BLaER1 treated with 17β-estradiol and CSF1 and Interleukin-3, amounts not matched to agents 10 nM and 100 nM (cell line): ENCODE measurements at regions not wholly inside any gene's neighbourhood (a gene's known extent, or its start where the extent isn't known, plus 50 kb on each side); places are given as distances from the start of the nearest gene placed in this dataset.
A peak's percentile ranks its signal among the peaks of the same experiment; 100 is the strongest.

Experiments used
- H3K27ac ChIP-seq, 11 experiments: shearing (Covaris generic); formaldehyde crosslinking; 2 replicates each; pipeline ENCODE4 v1.8.1; 2022
- H3K27me3 ChIP-seq, 11 experiments: shearing (Covaris generic); formaldehyde crosslinking; 2 replicates each; pipeline ENCODE4 v1.8.1; 2022
- H3K36me3 ChIP-seq, 11 experiments: shearing (Covaris generic); formaldehyde crosslinking; 2 replicates each; pipeline ENCODE4 v1.8.1; 2022
- H3K4me1 ChIP-seq, 10 experiments: shearing (Covaris generic); formaldehyde crosslinking; 2 replicates each; pipeline ENCODE4 v1.8.1; 2022
- H3K4me2 ChIP-seq, 11 experiments: shearing (Covaris generic); formaldehyde crosslinking; 2 replicates each; pipeline ENCODE4 v1.8.1; 2022
- H3K4me3 ChIP-seq, 10 experiments: shearing (Covaris generic); formaldehyde crosslinking; 2 replicates each; pipeline ENCODE4 v1.8.1; 2022
- H3K9ac ChIP-seq, 11 experiments: shearing (Covaris generic); formaldehyde crosslinking; 2 replicates each; pipeline ENCODE4 v1.8.1; 2022
- H3K9me3 ChIP-seq, 11 experiments: shearing (Covaris generic); formaldehyde crosslinking; replicated peaks in 1 of 11; 2 replicates each; pipeline ENCODE4 v1.8.1; 2022
- H4K20me1 ChIP-seq, 11 experiments: shearing (Covaris generic); formaldehyde crosslinking; 2 replicates each; pipeline ENCODE4 v1.8.1; 2022
- Cebpa-rat ChIP-seq, 11 experiments: shearing (Covaris generic); IDR thresholded peaks; 2 replicates each; pipeline ENCODE4 v1.8.1; 2022

DNA sequence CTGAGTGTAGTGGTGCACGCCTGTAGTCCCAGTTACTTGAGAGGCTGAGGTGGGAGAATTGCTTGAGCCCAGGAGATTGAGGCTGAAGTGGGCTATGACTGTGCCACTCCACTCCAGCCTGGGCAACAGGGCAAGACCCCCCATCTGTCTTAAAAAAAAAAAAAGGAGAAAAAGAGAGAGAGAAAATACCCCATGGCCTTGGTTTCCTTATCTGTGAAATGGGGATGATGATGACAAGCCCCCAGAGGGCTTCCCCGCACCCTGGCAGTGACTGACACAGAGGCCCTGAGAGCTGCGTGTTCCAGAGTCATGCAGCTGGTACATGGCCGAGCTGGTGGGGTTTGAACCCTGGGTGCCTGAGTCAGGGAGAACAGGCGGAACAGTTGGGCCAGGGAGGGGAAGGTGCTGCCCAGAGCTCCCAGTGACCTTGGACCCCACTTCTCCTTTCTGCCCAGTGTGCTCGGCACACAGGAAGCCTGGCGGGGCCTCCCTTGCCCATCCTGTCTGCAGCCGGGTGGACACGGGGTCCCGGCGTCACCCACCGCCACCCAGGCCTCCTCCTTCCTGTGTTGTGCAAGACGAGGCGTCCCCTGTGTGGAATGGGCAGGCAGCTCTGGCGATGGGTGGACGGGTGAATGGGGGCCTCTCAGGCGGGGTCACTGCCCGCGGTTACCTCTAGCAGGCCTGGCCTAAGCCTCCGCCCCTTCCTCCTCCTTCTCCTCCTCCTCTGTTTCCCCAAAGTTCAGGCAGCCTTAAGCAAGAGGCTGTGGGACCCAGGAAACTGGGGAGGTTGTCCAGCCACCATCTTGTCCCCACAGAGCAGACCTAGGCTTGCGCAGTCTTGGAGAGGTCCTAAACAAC is 84.2 kb downstream of the CEBPB start:
- Histone ChIP-seq H3K4me1 (peaks cover 45 to 100% (median 85%) of the 10 kb centered on the region in 10 experiments), H4K20me1 (0 out of 22 replicates have a peak, but pooled peaks cover 0 to 3% (median 0%) of the 10 kb centered on the region in 11 experiments), H3K27ac (peak overlapping the region in 7 of 11 experiments; percentile 9 to 89 (median 76); a peak in 14 of 22 replicates), H3K36me3 (no peaks in the 10 kb centered on the region), H3K4me2 (peak overlapping the region in 10 of 11 experiments; percentile 28 to 97 (median 93); a peak in 20 of 22 replicates), H3K4me3 (peak overlapping the region in 3 of 10 experiments; percentile 2 to 18 (median 8); a peak in 3 of 20 replicates), H3K27me3 (peaks cover 0 to 17% (median 0%) of the 10 kb centered on the region in 11 experiments; a peak in 3 of 22 replicates), H3K9ac (peak overlapping the region in 6 of 11 experiments; percentile 37 to 74 (median 65); a peak in 10 of 22 replicates), H3K9me3 (no peaks in the 10 kb centered on the region)
- peak in 7 of 11 experiments; percentile 36 to 88 (median 62); a peak in 10 of 22 replicates for TF ChIP-seq Cebpa-rat (IDR thresholded peaks at IDR 0.05)

DNA sequence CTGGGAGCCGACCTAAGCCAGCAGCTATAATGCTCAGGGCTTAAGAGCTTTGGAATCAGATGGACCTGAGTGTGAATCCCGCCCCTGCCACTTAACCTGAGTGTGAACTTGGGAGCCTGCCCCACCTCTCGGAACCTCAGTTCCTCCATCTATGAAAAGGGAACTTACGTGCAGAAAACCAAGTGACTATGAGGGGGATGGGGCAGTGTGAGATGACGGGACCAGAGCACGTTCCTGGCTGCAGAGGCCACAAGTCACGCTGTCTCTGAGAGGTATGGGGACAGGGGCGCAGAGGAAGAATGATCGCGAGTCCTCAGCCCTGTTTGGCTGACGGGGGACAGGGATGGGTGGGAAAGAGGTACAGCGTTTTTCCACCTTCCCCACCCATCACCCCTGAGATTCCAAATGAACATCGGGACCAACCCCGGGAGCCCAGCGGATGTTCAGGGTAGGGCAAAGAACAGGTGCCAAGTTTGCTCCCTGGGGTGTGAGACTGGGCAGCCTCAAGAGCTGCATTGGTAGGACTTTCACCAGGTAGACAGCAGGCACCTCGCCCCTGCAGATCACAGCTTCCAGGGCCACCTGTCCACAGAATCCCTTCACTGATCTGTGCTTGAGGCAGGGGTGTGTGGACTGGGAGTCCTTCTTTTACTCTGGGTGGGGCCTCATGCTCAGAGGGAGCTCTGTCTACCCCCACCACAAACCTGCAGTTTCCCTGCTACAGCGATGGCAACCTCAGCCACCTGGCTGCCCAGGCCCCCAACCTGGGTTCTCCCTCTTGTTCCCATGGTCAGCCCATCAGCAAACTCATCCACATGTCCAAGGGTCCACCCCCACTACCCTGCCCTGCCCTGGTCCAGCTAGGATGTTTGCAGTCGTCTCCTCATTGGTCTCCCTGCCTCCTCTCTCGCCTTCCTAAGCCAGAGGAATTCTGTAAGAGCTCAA is 85.8 kb downstream of the CEBPB start:
- H3K9me3 ChIP-seq = no peaks in the 10 kb centered on the region
- no peaks in the 10 kb centered on the region for H3K36me3 ChIP-seq
- H4K20me1 ChIP-seq = 0 out of 22 replicates have a peak, but pooled peaks cover 0 to 3% (median 0%) of the 10 kb centered on the region in 11 experiments
- peak overlapping the region in 8 of 11 experiments; percentile 2 to 97 (median 94); a peak in 14 of 22 replicates for H3K4me2 ChIP-seq
- peaks cover 0 to 15% (median 0%) of the 10 kb centered on the region in 11 experiments; a peak in 3 of 22 replicates for H3K27me3 ChIP-seq
- peak overlapping the region in 6 of 11 experiments; percentile 54 to 89 (median 80); a peak in 10 of 22 replicates for H3K27ac ChIP-seq
- peak overlapping the region in 5 of 11 experiments; percentile 54 to 74 (median 71); a peak in 6 of 22 replicates for H3K9ac ChIP-seq
- H3K4me1 ChIP-seq = peaks cover 30 to 100% (median 69%) of the 10 kb centered on the region in 10 experiments
- TF ChIP-seq Cebpa-rat (IDR thresholded peaks at IDR 0.05) = no peak
- 0 out of 20 replicates have a peak overlapping the region, but pooled peaks of 1 of the 10 experiments have one; percentile 6 for H3K4me3 ChIP-seq

DNA sequence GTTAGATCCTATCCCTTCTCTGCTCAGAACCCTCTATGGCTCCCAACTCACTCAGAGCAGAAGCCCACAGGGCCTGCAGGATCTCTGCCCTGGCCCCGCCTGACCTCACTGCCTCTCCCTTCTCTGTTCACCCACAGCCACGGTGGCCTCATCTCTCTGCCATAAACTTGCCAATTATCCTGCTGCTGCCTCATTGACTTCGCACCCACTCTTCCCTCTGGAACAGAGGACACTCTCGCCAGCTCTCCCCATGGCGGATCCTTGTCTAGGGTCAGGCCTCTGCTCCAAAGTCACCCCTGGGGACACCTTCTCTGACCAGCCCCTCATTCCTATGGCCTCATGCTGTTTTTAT is 86.4 kb downstream of the CEBPB start:
- peak overlapping the region in 4 of 11 experiments; percentile 59 to 73 (median 66); a peak in 4 of 22 replicates for H3K9ac ChIP-seq

DNA sequence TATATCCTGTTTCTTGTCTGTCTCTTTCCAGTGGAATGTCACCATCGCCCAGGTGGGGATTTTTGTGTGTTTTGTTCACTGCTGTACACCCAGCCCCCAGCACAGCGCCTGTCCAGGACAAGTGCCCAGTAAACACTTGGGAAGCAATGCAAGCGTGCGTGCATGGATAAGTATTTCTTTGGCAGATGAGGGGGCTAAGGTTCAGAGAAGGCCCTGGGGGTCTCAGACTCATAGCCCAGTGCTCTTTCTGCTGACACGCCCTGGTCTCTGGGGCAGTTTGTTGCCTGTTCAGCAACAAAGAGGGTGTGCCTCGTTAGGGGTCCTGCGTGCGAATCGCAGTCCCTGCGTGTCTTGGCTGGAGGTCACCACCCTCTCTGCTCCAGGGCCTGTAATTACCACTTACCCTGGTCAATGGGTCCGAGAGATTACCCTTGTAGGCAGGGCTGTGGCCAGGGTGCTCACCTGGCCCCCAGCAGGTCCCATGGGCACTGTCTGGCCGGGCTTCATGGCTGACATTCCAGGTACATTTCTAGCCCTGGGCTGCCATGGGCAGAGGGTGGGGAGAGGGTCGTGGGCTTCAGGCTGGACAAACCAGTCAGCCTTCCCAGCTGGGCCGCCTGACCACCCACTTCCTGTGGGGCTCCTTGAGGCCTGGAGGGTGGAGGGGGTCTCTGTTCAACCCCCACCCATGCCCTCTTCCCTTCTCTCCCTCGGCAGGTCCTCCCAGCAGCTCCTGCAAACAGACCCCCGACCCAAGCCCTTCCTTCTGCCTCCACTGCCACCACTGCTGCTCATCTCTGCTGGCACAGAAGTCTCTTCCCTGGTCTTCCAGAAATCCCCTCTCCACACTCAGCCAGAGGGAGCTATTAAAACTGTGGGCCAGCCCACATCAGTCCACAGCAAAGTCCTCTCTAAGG is 87.1 kb downstream of the CEBPB start:
- peak overlapping the region in 5 of 11 experiments; percentile 87 to 97 (median 94); a peak in 10 of 22 replicates for H3K4me2 ChIP-seq
- peaks cover 0 to 9% (median 0%) of the 10 kb centered on the region in 11 experiments; a peak in 2 of 22 replicates for H3K27me3 ChIP-seq
- peaks cover 16 to 100% (median 61%) of the 10 kb centered on the region in 10 experiments for H3K4me1 ChIP-seq
- H3K27ac ChIP-seq = peak overlapping the region in 5 of 11 experiments; percentile 20 to 89 (median 52); a peak in 8 of 22 replicates
- H3K36me3 ChIP-seq = no peaks in the 10 kb centered on the region
- no peak overlapping the region for H3K4me3 ChIP-seq
- TF ChIP-seq Cebpa-rat (IDR thresholded peaks at IDR 0.05) = no peak
- no peaks in the 10 kb centered on the region for H3K9me3 ChIP-seq
- H3K9ac ChIP-seq = peak overlapping the region in 4 of 11 experiments; percentile 23 to 73 (median 52); a peak in 6 of 22 replicates
- no peaks in the 10 kb centered on the region for H4K20me1 ChIP-seq

More for the DNA sequence above, 86.4 kb downstream of the CEBPB start:
- Histone ChIP-seq H3K4me3 (no peak overlapping the region), H3K36me3 (no peaks in the 10 kb centered on the region), H3K9me3 (no peaks in the 10 kb centered on the region), H4K20me1 (no peaks in the 10 kb centered on the region), H3K27ac (peak overlapping the region in 4 of 11 experiments; percentile 19 to 89 (median 85); a peak in 6 of 22 replicates), H3K4me1 (peaks cover 23 to 100% (median 62%) of the 10 kb centered on the region in 10 experiments), H3K4me2 (peak overlapping the region in 5 of 11 experiments; percentile 87 to 97 (median 94); a peak in 9 of 22 replicates), H3K27me3 (peaks cover 0 to 9% (median 0%) of the 10 kb centered on the region in 11 experiments; a peak in 1 of 22 replicates)
- TF ChIP-seq Cebpa-rat (IDR thresholded peaks at IDR 0.05) = no peak

DNA sequence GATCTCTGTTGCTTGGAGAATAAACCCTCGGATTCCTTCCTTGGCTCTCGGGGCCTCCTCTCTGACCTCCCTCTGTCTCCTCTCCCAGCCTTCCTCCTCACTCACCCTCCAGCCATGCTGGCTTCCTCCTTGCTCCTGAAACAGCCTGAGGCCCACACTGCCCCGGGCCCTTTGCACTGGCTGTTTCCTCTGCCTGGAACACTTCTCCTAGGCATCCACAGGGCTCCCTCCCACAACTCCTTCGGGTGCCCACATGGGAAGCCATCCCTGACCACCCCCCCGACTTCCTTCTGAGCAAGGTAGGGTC is 87.7 kb downstream of the CEBPB start:
- H3K27ac ChIP-seq = peak overlapping the region in 5 of 11 experiments; percentile 20 to 89 (median 52); a peak in 7 of 22 replicates

DNA sequence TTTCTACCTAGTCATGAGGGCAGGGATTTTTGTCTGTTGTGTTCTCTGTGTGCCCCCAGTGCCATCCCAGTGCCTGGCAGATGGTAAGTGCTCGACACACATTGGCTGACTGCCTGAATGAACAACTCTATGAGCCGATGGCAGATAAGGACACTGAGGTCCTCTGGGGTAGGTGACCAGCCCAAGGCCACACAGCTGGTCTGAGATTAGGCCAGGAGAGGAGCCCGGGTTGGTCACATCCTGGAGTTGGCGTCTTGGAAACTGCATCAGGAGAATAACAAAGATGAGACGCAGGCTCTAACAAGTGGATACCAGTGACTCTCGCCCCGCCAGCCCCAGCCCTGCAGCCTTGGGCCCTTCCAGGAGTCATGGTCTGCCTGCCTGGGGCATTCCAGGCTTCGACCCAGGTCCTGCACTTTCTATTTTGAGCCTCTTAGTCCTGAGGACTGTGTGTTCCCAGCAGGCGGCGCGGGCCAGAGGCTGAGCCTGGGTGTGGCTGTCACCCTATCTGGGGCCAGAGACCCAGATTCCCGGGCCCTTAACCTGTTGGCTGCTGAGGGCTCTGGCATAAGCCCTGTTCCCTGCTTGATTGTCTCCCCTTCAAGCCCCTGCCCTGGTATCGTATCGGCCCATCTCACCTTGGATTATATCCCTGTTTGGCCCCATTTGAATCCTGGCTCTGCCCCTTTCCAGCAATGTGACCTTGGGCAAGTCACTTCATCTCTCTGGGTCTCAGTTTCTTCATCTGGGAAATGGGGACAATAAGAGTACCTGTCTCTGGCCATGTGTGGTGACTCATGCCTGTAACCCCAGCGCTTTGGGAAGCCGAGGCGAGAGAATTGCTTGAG is 88.3 kb downstream of the CEBPB start:
- Histone ChIP-seq H4K20me1 (0 out of 22 replicates have a peak, but pooled peaks cover 0 to 6% (median 0%) of the 10 kb centered on the region in 11 experiments), H3K4me3 (no peak overlapping the region), H3K27ac (peak overlapping the region in 4 of 11 experiments; percentile 39 to 89 (median 60); a peak in 4 of 22 replicates), H3K4me2 (peak overlapping the region in 5 of 11 experiments; percentile 87 to 97 (median 94); a peak in 9 of 22 replicates), H3K4me1 (peaks cover 13 to 100% (median 61%) of the 10 kb centered on the region in 10 experiments), H3K36me3 (no peaks in the 10 kb centered on the region), H3K9ac (peak overlapping the region in 1 of 11 experiments; percentile 50; a peak in 3 of 22 replicates), H3K9me3 (no peaks in the 10 kb centered on the region), H3K27me3 (peaks cover 0 to 15% (median 0%) of the 10 kb centered on the region in 11 experiments; a peak in 3 of 22 replicates)
- no peak for TF ChIP-seq Cebpa-rat (IDR thresholded peaks at IDR 0.05)

More for the DNA sequence above, 87.7 kb downstream of the CEBPB start:
- no peak for TF ChIP-seq Cebpa-rat (IDR thresholded peaks at IDR 0.05)
- H4K20me1 ChIP-seq = 0 out of 22 replicates have a peak, but pooled peaks cover 0 to under 1% (median 0%) of the 10 kb centered on the region in 11 experiments
- no peaks in the 10 kb centered on the region for H3K9me3 ChIP-seq
- H3K27me3 ChIP-seq = peaks cover 0 to 9% (median 0%) of the 10 kb centered on the region in 11 experiments; a peak in 2 of 22 replicates
- H3K4me1 ChIP-seq = peaks cover 11 to 100% (median 61%) of the 10 kb centered on the region in 10 experiments
- H3K4me2 ChIP-seq = peak overlapping the region in 5 of 11 experiments; percentile 87 to 97 (median 94); a peak in 9 of 22 replicates
- peak overlapping the region in 4 of 11 experiments; percentile 23 to 73 (median 52); a peak in 4 of 22 replicates for H3K9ac ChIP-seq
- H3K36me3 ChIP-seq = no peaks in the 10 kb centered on the region
- no peak overlapping the region for H3K4me3 ChIP-seq
